Hepatocyte (in vitro differentiated cells): ENCODE measurements at regions not wholly inside any gene's neighbourhood (a gene's known extent, or its start where the extent isn't known, plus 50 kb on each side); places are given as distances from the start of the nearest gene placed in this dataset.

Source experiments
- CTCF ChIP-seq: fragments of 200-600 bp; sonication (generic); IDR thresholded peaks from 2 replicates; pipeline ENCODE4 v1.5.1; 2016; ENCODE audit warnings: antibody characterized with exemption, mild to moderate bottlenecking; ENCODE audit not compliant: poor library complexity
- EZH2 ChIP-seq: fragments of 200-600 bp; sonication (generic); IDR thresholded peaks from 2 replicates; pipeline ENCODE4 v1.6.1; 2016; ENCODE audit warnings: antibody characterized with exemption, mild to moderate bottlenecking, borderline replicate concordance

DNA sequence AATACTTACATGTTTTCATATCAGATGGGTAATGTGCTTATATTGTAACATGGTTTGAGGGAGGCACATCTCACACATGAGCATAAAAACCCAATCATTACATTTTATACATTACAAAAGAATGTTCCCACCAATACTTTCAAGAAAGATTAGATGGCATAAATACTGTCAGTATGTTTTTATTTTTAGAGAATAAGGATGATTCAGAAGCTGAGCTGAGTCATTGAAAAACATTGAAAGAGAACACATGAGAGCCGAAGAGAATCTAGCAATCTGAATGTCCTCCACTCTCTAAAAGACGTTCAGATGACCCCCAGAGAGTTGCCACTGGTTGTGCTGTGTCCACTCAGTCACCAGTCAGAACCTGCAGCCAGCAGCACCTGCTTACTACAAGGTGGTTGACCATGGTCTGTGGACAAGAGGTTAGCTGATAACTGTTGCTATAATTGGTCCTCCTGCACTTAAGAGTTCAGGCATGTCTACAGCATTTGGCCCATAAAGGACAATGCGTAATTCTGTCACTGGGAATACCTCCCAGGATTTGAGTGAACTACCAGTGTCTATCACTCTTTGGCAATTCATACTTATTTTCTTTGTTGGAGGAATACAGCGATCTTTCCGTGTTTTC, 382.2 kb upstream of the IGFBP7 start:
- TF ChIP-seq CTCF: no peak
- TF ChIP-seq EZH2: no peak
